H1 (cell line): ENCODE measurements at regions not wholly inside any gene's neighbourhood (a gene's known extent, or its start where the extent isn't known, plus 50 kb on each side); places are given as distances from the start of the nearest gene placed in this dataset.

Experiments used
- CTCF ChIA-PET: fragments of 300-600 bp; sonication (Branson Sonifier 250); formaldehyde crosslinking; loops from one replicate; lab custom pipeline; 2021; ENCODE audit not compliant: partially characterized antibody; lab: Charles Lee
- POLR2A ChIA-PET: fragments of 300-600 bp; sonication (Branson Sonifier 250); formaldehyde crosslinking; loops from one replicate; lab custom pipeline; 2021; ENCODE audit warnings: inconsistent platforms; ENCODE audit not compliant: partially characterized antibody; lab: Charles Lee
- DNase-seq, 2 experiments: peaks; one replicate each; pipeline versions ENCODE4 v3.0.0 to v3.0.0-alpha.2; 2010 to 2022; ENCODE audit warnings: low spot score in 2 of 2, low read depth in 1 of 2, mixed read lengths in 1 of 2
- FAIRE-seq: peaks from 2 replicates; lab custom pipeline; 2011; peaks lifted over from hg19 to GRCh38; lab: Jason Lieb, UNC
- H2AFZ ChIP-seq: 2 replicates; pipeline ENCODE4 v1.8.1; 2012; ENCODE audit warnings: low read length, inconsistent platforms
- H2AK5ac ChIP-seq: 2 replicates; pipeline ENCODE4 v1.6.1; 2013; ENCODE audit warnings: low read depth, low read length
- H2BK120ac ChIP-seq: replicated peaks from 2 replicates; pipeline ENCODE3; 2013; ENCODE audit warnings: low read depth, low read length, inconsistent platforms
- H2BK12ac ChIP-seq: 2 replicates; pipeline ENCODE4 v1.6.1; 2013; ENCODE audit warnings: low read depth, low read length
- H2BK15ac ChIP-seq: 2 replicates; pipeline ENCODE4 v1.6.1; 2013; ENCODE audit warnings: low read length
- H2BK20ac ChIP-seq: 2 replicates; pipeline ENCODE4 v1.6.1; 2013; ENCODE audit warnings: low read length
- H2BK5ac ChIP-seq: 2 replicates; pipeline ENCODE4 v1.6.1; 2013; ENCODE audit warnings: low read depth, low read length
- H3K14ac ChIP-seq: 2 replicates; pipeline ENCODE4 v1.6.1; 2013; ENCODE audit warnings: inconsistent platforms; ENCODE audit not compliant: insufficient read length
- H3K18ac ChIP-seq: 2 replicates; pipeline ENCODE4 v1.6.1; 2013; ENCODE audit warnings: low read length; ENCODE audit errors: extremely low read depth
- H3K23ac ChIP-seq: 2 replicates; pipeline ENCODE4 v1.6.1; 2013; ENCODE audit warnings: inconsistent platforms; ENCODE audit not compliant: insufficient read length
- H3K23me2 ChIP-seq: 2 replicates; pipeline ENCODE4 v1.6.1; 2013; ENCODE audit warnings: low read depth, low read length
- H3K27ac ChIP-seq: 2 replicates; pipeline ENCODE4 v1.6.1; 2011; ENCODE audit warnings: low read depth, low read length, inconsistent platforms
- H3K27me3 ChIP-seq, 4 experiments: replicated peaks in 1 of 4; 1 replicate in 1 of 4; 2 replicates in 3 of 4; pipeline versions ENCODE4 v1.6.1 to v1.8.1; 2011 to 2013; ENCODE audit warnings: low read length in 3 of 4, mild to moderate bottlenecking in 3 of 4, inconsistent platforms in 2 of 4, mixed read lengths in 2 of 4, moderate library complexity in 1 of 4; ENCODE audit not compliant: control insufficient read depth in 3 of 4, insufficient read depth in 3 of 4; ENCODE audit errors: extremely low read depth in 1 of 4
- H3K36me3 ChIP-seq, 4 experiments: 2 replicates each; pipeline versions ENCODE4 v1.6.1 to v1.8.1; 2011 to 2013; ENCODE audit warnings: mild to moderate bottlenecking in 4 of 4, low read length in 3 of 4, moderate library complexity in 2 of 4, control low read depth in 1 of 4, inconsistent platforms in 1 of 4; ENCODE audit not compliant: insufficient read depth in 4 of 4, control insufficient read depth in 2 of 4
- H3K4ac ChIP-seq: replicated peaks from 2 replicates; pipeline ENCODE3; 2013; ENCODE audit warnings: low read length, low read depth, mixed read lengths, inconsistent platforms; ENCODE audit not compliant: insufficient read length
- H3K4me1 ChIP-seq, 4 experiments: replicated peaks in 1 of 4; 1 replicate in 1 of 4; 2 replicates in 3 of 4; pipeline versions ENCODE4 v1.6.1 to v1.8.1; 2011 to 2013; ENCODE audit warnings: low read length in 3 of 4, inconsistent platforms in 2 of 4, mixed read lengths in 1 of 4; ENCODE audit not compliant: insufficient read depth in 4 of 4, control insufficient read depth in 3 of 4
- H3K4me2 ChIP-seq, 2 experiments: 2 replicates each; pipeline versions ENCODE4 v1.6.1 to v1.8.1; 2011 to 2013; ENCODE audit warnings: low read depth in 2 of 2, low read length in 2 of 2, control low read depth in 1 of 2, inconsistent platforms in 1 of 2, mild to moderate bottlenecking in 1 of 2; ENCODE audit not compliant: insufficient read depth in 1 of 2
- H3K4me3 ChIP-seq, 4 experiments: fragments of 200-600, 300-600 bp in 1 of 4; sonication (generic), shearing (Covaris generic), sonication (Bioruptor Twin) in 1 of 4; 2 replicates each; pipeline versions ENCODE4 v1.5.1 to v1.8.1; 2011 to 2016; ENCODE audit warnings: low read length in 4 of 4, low read depth in 3 of 4, control low read depth in 2 of 4, inconsistent platforms in 2 of 4, mild to moderate bottlenecking in 2 of 4, mixed read lengths in 1 of 4, moderate library complexity in 1 of 4; ENCODE audit not compliant: insufficient read depth in 2 of 4; ENCODE audit errors: extremely low read depth in 1 of 4
- H3K56ac ChIP-seq: replicated peaks from 2 replicates; pipeline ENCODE3; 2013; ENCODE audit warnings: low read depth, mild to moderate bottlenecking, mixed read lengths, low read length, inconsistent platforms; ENCODE audit not compliant: insufficient read length
- H3K79me1 ChIP-seq: 2 replicates; pipeline ENCODE4 v1.6.1; 2013; ENCODE audit warnings: low read depth, low read length, control low read depth
- H3K79me2 ChIP-seq, 2 experiments: 2 replicates each; pipeline versions ENCODE4 v1.6.1 to v1.8.1; 2012 to 2013; ENCODE audit warnings: low read length in 2 of 2, mild to moderate bottlenecking in 2 of 2, inconsistent platforms in 1 of 2; ENCODE audit not compliant: insufficient read depth in 2 of 2, control insufficient read depth in 1 of 2
- H3K9ac ChIP-seq, 4 experiments: replicated peaks in 1 of 4; 1 replicate in 1 of 4; 2 replicates in 3 of 4; pipeline versions ENCODE4 v1.6.1 to v1.8.1; 2011 to 2013; ENCODE audit warnings: low read depth in 3 of 4, low read length in 3 of 4, control low read depth in 2 of 4, mild to moderate bottlenecking in 2 of 4, moderate library complexity in 2 of 4, inconsistent platforms in 1 of 4; ENCODE audit errors: extremely low read depth in 1 of 4
- H3K9me3 ChIP-seq, 2 experiments: 2 replicates each; pipeline versions ENCODE4 v1.6.1 to v1.8.1; 2012 to 2013; ENCODE audit warnings: mild to moderate bottlenecking in 2 of 2, moderate library complexity in 2 of 2, control low read depth in 1 of 2, inconsistent platforms in 1 of 2, low read depth in 1 of 2, low read length in 1 of 2, mixed read lengths in 1 of 2; ENCODE audit not compliant: insufficient read depth in 2 of 2
- H4K20me1 ChIP-seq, 2 experiments: replicated peaks in 1 of 2; 2 replicates each; pipeline versions ENCODE3 to v1.8.1; 2011 to 2013; ENCODE audit warnings: inconsistent platforms in 2 of 2, low read length in 2 of 2, mild to moderate bottlenecking in 1 of 2; ENCODE audit not compliant: insufficient read depth in 2 of 2, control insufficient read depth in 1 of 2
- H4K5ac ChIP-seq: 2 replicates; pipeline ENCODE4 v1.6.1; 2013; ENCODE audit warnings: low read length, low read depth, mixed read lengths, inconsistent platforms; ENCODE audit not compliant: insufficient read length
- H4K8ac ChIP-seq: 2 replicates; pipeline ENCODE4 v1.8.0; 2013; ENCODE audit warnings: mild to moderate bottlenecking, moderate library complexity, low read length, inconsistent platforms; ENCODE audit not compliant: insufficient read depth; ENCODE audit errors: extremely low read depth
- H4K91ac ChIP-seq: replicated peaks from 2 replicates; pipeline ENCODE3; 2013; ENCODE audit warnings: low read length, mixed read lengths, inconsistent platforms; ENCODE audit not compliant: insufficient read length
- KDM1A ChIP-seq: fragments of 200-600, 300-600 bp; sonication (generic); IDR thresholded peaks from 2 replicates; pipeline ENCODE4 v1.7.1; 2016; ENCODE audit warnings: mild to moderate bottlenecking, low read length, borderline replicate concordance
- SIRT6 ChIP-seq: IDR thresholded peaks from one replicate; pipeline ENCODE4 v1.7.1; 2012; ENCODE audit warnings: low read length, inconsistent platforms
- TAF7 ChIP-seq: optimal IDR thresholded peaks from 2 replicates; pipeline ENCODE3; 2011; ENCODE audit warnings: low read depth, mild to moderate bottlenecking, inconsistent platforms, low read length, moderate library complexity, borderline replicate concordance
- WGBS, 2 experiments: shearing (Covaris generic) in 1 of 2; methylation state at CpG; one replicate each; pipeline versions ENCODE4 v1.1.6 to v1.1.7; 2013 to 2015; ENCODE audit warnings: low lambda C conversion rate in 2 of 2, mixed read lengths in 2 of 2, inconsistent platforms in 1 of 2, low coverage in 1 of 2, missing lambda C conversion rate in 1 of 2; ENCODE audit not compliant: insufficient replicate concordance in 2 of 2, insufficient coverage in 1 of 2, insufficient read length in 1 of 2; ENCODE audit errors: extremely low coverage in 1 of 2, missing lambda C conversion rate in 1 of 2; 5-methylcytosine and 5-hydroxymethylcytosine counted together

DNA sequence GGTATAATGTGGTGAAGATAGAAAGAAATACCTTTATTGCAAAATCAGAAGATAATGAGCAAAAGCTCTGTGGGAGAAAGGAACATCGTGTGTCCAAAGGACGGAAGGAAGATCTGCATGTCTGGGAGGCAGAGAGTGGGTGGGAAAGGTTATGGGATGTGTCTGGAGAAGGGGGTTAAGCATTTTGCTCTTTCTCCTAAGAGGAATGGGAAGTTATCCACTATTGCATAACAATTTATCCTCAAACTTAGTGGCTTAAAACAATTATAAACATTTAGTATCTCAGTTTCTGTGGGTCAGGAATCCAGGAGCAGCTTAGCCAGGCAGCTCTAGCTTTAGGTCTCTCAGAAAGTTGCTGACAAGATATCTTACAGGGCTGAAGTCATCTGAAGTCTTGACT is 229.1 kb upstream of the CITED2 start:
- Histone ChIP-seq H3K27ac (no peak overlapping the region), H3K56ac (no peak overlapping the region), H3K18ac (no peak overlapping the region), H2BK20ac (no peak overlapping the region), H3K4ac (no peak overlapping the region), H4K8ac (no peak overlapping the region), H3K9me3 (no peaks in the 10 kb centered on the region), H4K5ac (no peak overlapping the region)
- TF ChIP-seq KDM1A (no peak), SIRT6 (no peak), TAF7 (no peak)
- TF ChIP-seq, all 59 proteins: peak for 0
- H3K27me3 ChIP-seq: no peaks in the 10 kb centered on the region
- no peak overlapping the region for H4K91ac ChIP-seq
- no peak overlapping the region for H3K9ac ChIP-seq
- H2AFZ ChIP-seq: no peak overlapping the region
- no peak overlapping the region for H2BK5ac ChIP-seq
- no peaks in the 10 kb centered on the region for H3K79me2 ChIP-seq
- FAIRE-seq (no peak), DNase-seq (no peak)
- no peak overlapping the region for H3K4me2 ChIP-seq
- CTCF ChIA-PET: interaction anchor here (1.1 kb wide), 1 partner anchor 345 kb away, joined by 3 read pairs; no protein-coding TSS in a partner anchor
- H3K23ac ChIP-seq: no peak overlapping the region
- H3K4me1 ChIP-seq: peaks cover 0 to 8% (median 0%) of the 10 kb centered on the region in 4 experiments; a peak in 1 of 7 replicates
- no peak overlapping the region for H3K4me3 ChIP-seq
- no peaks in the 10 kb centered on the region for H3K36me3 ChIP-seq
- H2BK120ac ChIP-seq: no peak overlapping the region
- H2AK5ac ChIP-seq: no peak overlapping the region
- H2BK15ac ChIP-seq: no peak overlapping the region
- H2BK12ac ChIP-seq: no peak overlapping the region
- no peak overlapping the region for H3K14ac ChIP-seq
- no peaks in the 10 kb centered on the region; the same call in 1 of the 2 replicates for H3K23me2 ChIP-seq
- POLR2A ChIA-PET: no interaction called here
- WGBS, 2 experiments: 84% methylated on average over 2 of the region's 2 CpGs; no CpG with 5 or more reads in 1 of the 2 experiments
- no peaks in the 10 kb centered on the region for H4K20me1 ChIP-seq
- no peaks in the 10 kb centered on the region for H3K79me1 ChIP-seq
